C4-2B (cell line): ENCODE measurements at regions not wholly inside any gene's neighbourhood (a gene's known extent, or its start where the extent isn't known, plus 50 kb on each side); places are given as distances from the start of the nearest gene placed in this dataset.
"Not testable (repeated sequence)": the region's sequence is repeated elsewhere in the genome, so short reads cannot be mapped to it uniquely, and the experiment has no call there.

ENCODE experiments used
- CTCF ChIP-seq: fragments of 450-650 bp; conservative IDR thresholded peaks from 2 replicates; pipeline ENCODE4 v1.5.1; 2017; ENCODE audit warnings: mild to moderate bottlenecking
- ZFX ChIP-seq: fragments of 450-650 bp; IDR thresholded peaks from 2 replicates; pipeline ENCODE4 v1.6.1; 2017

GRCh38 chr12:9326849-9327248 is 118.7 kb upstream of the PZP start:
- TF ChIP-seq CTCF, ZFX: not testable (repeated sequence)
